HTR-8/SVneo (cell line): ENCODE measurements at regions not wholly inside any gene's neighbourhood (a gene's known extent, or its start where the extent isn't known, plus 50 kb on each side); places are given as distances from the start of the nearest gene placed in this dataset.

ENCODE experiments used
- DNase-seq: peaks from one replicate; pipeline ENCODE4 v3.0.0; 2011; ENCODE audit warnings: low spot score, mixed read lengths; ENCODE audit not compliant: insufficient read length
- FAIRE-seq: peaks from 2 replicates; lab custom pipeline; 2011; peaks lifted over from hg19 to GRCh38; lab: Jason Lieb, UNC

DNA sequence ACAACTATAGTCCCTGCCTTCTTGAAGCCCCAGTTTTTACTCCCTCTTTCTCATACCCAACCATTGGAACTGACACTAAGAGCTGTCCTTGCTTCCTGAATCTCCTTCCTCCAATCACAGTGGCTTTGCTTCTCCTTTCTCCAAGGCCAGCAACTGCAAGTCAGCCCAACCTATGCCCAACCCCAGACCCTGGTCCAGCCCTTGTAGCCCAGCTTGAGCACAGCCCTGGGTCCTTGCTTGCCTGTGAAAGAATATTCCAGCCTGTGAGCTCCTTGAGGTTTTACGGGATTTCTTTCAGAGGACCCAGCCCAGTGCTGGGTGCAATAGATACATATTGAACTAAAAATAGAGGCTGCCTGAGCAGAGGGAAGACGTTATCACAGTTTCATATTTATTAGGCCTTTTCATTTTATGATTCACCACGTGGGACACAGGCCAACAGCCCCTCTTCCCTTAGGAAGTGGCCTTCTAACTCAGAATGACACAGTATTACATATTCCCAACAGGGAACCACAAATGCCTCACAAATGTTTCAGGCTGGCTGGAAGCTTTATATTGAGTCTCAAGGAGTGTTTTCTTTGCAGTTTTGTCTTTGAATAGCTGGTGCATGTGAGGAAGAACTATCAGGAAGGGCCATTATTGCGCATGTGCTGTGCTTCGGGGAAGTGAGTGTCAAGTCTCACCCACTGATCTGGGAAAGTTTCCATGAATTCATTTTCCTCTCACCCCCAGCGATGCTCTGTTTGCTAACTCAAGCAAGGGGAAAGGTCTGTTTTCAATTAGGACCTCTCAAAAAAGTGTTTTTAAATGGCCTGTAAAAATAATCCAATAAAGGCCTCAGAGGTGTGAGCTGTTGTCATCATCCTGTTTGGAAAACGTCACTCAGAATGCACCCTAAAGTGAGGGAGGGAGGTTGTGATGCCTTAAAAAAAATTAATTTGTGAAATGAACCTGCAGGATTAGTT is 92.3 kb upstream of the NFIA start:
- FAIRE-seq (no peak), DNase-seq (no peak)

DNA sequence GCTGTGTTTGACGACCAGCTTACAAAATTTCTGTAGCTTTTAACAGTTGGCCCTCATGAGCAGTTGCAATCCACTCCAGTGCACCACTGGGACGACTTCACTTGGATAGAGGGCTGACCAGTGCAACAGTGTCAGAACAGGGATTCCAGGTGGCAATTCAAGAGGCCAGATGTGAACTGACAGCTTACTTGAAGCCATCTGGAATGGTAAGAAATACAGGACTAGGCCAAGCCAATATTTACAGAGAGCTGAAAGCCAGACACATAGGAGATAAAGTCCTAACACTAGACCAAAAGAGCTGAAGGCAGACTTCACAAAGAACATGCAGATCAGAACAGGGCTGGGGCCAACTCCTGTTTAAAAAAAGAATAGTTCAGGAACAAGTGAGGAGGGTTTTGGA is 93.5 kb upstream of the NFIA start:
- no peak for DNase-seq
- FAIRE-seq, result no peak

DNA sequence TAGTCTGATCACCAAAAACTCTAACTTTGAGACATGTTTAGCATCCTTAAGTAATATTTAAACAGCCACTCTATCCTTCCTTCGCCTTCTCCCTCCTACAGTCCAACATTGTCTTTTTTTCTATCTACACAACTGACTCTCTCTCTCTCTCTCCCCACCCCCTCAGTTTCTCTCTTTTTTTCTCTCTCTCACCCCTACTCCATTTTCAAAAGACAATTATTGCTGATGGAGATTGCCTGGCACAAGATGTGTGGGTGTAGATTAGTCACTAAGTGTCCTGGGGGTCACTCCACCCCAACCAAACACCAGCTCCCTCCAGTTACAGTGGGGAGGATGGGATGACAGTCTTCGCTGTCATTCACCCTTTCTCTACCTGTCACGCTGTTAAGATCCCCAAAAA is 94.5 kb upstream of the NFIA start:
- no peak for FAIRE-seq

DNA sequence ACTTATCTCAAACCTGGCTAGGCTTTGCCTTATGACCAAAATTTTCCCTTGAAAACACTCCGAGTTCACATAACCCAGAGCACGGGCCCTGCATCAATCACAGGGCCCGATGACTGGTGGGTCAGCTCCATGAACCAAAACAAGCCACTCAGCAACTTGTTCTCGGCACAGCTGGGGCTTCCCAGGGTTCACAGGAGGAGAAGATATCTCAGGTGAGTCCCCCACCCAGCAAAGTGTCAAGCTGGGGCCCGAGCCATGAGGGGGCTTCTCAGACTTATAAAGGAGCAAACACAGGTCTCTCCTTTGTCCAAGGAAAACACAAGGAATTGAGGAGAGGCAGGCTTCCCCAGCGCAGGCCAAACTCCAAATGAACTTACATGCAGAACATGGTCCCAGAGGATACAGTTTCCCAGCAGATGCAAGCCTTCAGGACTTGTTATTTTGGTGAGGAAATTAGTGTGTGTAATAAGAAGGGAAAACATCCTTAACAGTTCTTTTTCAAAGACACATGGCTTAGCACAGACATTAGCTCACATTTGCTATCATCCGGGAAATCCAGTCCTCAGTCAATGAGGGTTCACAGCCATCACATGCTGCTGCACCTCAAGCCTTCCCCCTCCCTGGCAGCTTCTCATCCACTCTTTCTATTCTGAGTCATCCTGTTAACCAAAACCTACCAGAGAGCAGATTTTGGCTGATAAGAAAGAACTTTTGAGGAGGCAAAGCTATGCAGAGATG is 98.1 kb upstream of the NFIA start:
- FAIRE-seq, result no peak

More for the DNA sequence above, 94.5 kb upstream of the NFIA start:
- DNase-seq, result no peak

DNA sequence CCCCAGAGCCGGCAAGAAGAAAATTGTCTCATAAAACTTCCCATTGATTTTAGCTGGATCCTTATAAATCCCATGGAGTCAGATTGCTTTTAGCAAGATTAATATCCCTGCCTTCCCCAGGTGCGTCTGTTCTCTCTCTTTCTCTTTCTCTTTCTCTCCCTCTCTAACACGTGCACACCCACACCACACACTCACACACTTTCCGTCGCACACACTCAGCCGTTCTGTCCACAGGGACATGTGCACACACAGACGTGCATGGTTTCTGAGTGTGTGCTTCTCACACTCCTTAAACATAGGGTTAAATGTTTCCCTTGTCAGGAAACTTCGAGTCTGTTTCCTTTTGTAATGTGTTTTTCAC is 98.7 kb upstream of the NFIA start:
- DNase-seq (no peak), FAIRE-seq (no peak)

More for the DNA sequence above, 98.1 kb upstream of the NFIA start:
- no peak for DNase-seq

DNA sequence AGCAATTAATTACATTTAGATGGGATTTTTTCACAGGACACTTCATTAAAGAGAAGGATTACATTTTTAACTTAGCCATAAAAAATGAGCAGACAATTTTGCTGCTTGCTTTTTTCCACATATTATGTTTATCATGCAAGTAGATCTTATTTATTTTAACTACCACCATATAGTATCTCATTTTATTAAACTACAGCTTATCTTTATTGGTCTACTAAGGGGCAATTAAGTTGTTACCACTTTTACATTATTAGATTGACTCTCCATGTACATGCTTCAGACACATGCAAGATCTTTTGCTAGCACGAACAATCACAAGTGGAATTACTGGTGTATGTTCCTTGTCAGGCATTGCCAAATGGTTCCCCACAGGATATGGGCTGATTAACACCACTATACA is 99.8 kb upstream of the NFIA start:
- FAIRE-seq (no peak), DNase-seq (no peak)

DNA sequence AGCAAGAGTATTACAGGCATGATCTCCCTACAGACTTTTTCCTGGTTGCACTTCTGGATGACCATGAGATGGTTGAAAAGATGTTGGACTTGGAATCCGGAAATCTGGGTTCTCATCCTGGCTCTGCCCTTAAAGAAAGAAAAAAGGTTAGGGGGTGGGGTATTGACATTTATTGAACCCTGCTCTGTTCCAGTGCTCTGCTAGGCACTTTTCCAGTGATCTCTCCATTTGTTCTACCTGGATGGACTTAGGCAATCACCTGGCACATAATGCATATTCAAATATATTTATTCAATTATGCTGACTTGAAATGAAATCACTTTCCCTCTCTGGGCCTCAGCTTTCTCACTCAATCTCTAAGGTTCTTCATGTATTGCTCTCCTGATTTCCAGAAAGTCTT is 101.0 kb upstream of the NFIA start:
- no peak for FAIRE-seq
- no peak for DNase-seq

DNA sequence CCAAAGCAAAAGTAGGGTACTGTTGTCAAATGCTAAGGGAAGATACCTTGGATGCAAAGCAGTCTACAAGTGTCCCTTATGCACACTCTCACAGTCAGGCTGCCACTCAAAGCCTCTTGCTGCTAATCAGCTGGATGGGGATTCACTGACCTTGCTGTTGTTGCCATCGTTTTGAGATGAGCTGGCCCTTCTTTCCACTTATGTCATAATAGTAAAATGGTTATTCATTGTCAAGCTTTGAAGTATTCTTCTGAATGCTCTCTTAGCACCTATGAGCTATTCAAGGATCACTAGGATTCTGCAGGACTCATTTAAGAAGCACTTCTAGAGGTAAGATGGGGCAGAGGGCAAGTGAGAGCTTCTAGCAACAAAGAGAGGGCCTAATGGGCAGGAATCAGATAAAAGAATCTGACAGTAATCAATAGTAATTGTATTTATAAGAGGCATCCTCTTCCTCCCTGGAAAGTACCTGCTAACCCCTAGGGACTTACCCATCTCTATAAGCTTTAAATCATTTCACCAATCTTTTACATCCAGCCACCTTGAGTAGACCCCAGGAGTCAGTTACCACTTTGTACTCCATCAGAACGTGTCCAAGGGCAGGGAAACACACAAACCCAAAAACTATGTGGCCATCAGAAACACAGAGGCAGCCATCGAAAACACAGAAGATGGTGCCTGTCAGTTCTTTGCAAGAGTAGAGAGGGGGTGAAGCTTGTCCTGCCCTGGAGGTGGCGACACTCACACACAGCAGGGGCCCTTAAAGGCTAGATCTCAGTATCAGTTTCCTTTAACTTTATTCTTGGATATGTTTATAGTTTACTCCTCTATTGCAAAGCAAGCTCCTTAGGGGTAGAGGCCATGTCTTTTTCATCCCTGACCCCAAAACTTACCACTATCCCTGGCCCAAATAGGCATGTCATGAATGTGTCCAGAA is 103.7 kb upstream of the NFIA start:
- DNase-seq (no peak), FAIRE-seq (no peak)

DNA sequence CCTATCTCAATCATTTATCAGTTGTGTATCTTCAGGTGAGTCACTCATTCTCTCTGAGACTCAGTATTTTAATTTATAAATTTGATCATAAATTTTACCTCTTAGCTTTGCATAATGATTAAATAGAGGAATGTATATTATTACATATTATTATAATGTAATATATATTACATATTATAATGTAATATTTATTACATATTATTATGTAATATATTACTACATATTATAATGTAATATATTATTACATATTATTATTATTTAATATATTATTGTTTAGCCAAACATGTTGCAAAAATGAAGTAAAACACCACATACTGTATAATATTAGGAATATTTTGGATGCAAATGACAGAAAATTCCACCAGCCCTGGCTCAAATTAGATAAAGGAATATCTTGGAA is 104.7 kb upstream of the NFIA start:
- DNase-seq, result no peak
- FAIRE-seq, result no peak

DNA sequence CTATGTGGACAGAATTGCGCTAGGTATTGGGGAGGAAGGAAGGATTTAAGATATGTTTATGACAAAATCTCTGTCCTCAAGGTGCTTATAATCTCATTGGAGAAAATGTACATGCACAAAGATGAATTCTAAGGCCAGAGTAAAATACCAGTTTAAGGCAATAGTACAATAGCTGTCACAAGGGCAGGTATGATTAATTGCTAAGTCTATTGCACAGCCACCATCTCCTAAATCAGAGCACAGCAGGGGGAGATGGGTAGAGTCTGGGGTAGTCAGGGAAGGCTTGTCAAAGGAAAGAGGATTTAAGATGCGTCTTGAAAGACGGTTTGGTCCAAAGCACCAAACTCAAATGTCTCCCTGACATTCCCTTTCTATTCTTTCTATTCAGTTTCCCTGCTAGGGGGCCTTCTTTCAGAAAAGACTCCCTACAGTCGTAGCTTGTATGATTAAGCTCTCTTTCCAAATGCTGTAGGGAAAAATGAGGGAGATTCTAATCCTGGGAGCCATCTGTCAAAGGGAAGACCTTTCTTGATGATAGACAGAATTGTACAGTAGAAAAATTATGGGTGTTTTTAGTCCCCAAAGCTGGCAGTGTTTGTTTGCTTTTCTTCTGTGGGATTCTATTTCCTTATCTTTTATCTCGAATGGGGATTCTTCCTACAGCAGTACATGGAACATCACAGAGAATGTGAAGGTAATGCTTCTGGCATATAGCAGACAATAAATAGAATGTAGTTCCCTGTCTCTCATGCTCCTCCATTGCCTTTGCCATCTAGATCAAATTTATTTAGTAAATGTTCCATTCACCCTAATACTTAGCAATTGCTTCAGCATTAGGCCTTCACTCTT is 107.6 kb upstream of the NFIA start:
- DNase-seq (no peak), FAIRE-seq (no peak)

DNA sequence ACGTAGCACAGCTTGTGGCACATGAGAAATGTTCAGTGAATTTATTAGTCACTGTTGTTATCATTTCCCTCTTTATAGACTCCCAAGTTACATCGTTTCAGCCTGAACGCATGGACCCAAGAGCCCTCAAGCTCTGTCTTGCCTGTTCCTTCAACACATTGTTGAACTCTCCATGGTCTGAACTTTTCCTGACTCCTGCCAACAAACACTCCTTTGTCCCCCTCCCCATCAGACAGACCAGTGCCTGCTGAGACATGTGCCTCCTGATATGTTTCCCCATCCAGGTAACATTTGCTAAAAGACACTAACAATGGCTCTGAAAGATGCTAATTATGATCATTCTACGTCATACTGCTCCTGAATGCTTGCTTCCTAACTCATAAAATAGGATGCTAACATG is 108.7 kb upstream of the NFIA start:
- FAIRE-seq (no peak), DNase-seq (no peak)

DNA sequence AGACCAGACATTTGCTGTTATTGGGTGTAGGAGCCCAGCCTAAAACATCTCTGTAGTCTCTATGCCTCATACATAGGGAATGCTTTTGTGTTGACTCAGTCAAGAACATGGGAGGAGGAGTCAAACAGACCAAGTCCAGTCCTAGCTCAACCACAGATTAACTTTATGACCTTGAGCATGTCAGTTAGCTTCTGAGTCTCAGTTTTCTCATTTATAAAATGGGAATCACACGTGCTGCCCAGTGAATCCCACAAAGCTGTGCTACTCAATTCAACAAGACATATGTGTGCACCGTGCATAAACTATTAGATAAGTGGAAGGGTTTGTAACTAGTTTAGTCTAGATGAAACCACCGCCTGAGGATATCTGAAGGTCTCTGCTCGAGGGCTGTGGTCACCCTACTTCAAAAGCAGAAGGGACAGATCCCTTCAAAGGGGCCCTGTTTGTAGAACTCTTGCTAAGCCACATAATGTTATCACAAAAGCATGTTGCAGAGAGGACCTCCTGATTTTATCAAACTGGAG is 109.5 kb upstream of the NFIA start:
- DNase-seq (no peak), FAIRE-seq (no peak)

DNA sequence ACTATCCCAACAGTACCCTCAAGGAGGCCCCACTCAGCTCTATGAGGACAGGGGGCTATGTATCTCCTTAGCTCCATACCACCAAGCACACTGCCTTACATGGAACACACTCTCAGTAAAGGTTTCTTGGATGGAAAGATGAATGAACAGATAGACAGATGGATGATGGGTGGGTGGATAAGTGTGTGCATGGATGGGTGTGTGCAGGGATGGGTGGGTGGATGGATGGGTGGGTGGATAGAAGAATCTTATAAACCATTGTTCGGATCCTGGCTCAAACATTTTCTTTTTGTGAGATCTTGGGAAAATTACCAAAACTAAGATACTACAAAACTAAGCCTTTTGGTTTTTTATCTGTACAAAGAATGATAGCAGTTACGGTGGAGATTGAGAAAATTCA is 111.0 kb upstream of the NFIA start:
- FAIRE-seq (no peak), DNase-seq (no peak)

DNA sequence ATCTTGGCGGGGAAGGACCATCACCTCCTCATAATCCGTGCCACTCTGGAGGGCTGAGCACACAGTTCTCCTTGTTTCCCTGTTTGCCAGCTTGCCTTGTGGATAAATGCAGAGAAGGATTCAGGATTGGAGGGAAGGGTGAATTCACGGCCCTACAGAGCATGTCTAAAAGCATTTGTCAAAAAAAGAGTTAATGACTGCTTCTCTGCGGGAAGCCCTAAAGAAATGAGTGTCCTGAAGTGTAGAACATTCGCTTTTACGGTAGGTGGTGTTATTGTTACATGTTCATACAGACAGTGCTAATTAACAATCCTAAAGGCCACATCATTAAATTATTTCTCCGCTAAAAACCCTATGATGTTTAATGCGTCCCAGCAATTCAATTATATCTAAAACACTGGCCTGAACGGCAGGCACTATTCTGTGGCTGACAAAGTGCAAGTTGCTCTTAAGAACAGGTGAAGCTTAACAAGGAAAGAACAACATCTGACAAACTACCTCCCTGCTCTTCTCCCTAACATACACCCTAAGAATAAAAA is 112.3 kb upstream of the NFIA start:
- DNase-seq (no peak), FAIRE-seq (no peak)

DNA sequence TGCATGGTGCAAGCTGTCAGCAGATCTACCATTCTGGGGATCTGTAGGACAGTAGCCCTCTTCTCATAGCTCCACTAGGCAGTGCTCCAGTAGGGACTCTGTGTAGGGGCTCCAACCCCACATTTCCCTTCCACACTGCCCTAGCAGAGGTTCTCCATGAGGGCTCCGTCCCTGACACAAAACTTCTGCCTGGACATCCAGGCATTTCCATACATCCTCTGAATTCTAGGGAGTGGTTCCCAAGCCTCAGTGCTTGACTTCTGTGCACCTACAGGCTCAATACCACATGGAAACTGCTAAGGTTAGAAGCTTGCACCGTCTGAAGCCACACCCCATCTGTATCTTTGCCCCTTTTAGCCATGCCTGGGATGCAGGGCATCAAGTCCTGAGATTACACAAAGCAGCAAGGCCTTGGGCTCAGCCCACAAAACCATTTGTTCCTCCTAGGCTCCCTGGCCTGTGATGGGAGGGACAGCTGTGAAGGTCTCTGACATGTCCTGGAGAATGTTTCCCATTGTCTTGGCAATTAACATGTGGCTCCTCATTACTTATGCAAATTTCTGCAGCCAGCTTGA is 117.0 kb upstream of the NFIA start:
- FAIRE-seq, result no peak

DNA sequence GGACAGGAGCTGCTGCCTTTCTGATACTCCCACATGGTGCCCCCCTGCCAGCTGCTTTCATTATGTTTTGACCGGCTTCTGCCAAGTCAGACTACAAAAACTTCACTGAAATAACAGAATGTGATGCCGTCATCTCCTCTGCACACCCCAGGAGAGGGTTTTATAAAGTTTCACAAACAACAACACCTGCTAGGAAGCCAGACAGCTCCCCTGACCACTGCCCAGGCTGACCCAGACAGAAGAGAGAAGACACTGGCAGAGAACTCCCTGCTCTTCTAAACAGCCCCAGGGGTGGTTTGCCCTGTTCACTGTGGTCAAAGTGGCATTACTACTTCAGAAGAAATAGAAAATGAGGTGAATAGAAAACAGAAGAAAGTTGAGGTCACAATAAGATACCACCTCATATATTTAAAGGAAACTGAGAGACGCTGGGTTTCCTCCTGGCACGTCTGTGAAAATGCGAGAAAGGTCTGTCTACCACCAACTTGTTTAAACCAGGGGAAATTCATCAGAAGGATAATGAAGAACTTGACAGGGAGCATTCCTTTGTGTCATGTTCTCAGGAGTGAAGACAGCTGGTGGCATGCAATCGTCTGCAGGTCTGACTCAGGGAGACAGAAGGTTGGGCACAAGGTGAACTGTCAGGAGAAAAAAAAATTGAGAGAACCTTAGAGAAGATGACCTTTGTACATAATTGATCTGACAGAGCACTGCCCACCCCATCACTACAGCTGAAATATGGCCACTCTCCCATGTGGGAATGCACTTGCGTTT is 119.0 kb upstream of the NFIA start:
- no peak for FAIRE-seq

More for the DNA sequence above, 117.0 kb upstream of the NFIA start:
- DNase-seq, result no peak

DNA sequence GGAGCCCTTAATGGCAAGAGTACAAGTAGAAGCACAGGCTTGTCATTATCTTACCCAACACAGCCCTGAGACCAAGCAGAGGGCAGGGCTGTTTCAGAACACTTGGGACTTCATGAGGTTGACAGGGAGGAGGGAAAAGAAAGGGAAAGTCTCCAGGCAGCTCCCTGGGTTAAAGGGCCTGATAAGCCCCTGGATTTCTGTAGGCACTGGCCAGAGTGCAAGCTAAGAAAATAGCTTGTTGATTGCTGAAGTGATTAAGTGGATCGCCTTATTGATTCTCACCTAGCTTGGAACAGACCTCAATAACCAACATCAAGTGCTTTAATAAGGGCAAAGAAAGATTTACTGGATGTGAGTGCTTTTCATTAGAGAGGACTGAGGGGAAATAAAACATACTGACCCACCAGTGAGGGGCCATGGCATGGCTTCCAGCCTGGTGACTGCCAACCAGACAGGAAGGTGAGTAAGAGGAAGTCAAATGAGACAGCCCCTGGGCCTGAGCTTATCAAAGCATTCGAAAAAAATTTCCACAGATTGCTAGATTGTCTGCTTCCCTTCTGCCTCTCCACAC is 121.4 kb upstream of the NFIA start:
- FAIRE-seq (no peak), DNase-seq (no peak)

More for the DNA sequence above, 119.0 kb upstream of the NFIA start:
- DNase-seq, result no peak

DNA sequence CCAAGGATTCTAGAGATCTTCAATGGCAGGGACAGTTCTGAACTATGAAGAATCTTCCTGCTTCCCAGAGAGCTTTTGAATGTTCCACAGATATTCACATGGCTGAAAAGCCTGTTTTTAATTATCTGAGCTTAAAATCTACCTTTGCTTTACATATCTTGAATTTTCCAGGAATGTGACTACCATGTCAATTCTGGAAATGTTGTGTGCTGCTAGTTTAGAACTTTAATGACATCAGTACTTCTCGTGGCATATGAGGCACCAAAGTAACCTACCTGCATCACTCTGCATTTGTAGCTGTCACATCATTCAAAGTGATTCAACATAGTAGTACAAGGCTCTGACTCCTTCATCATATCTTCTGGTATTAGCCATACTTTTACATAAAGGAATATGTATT is 122.7 kb upstream of the NFIA start:
- FAIRE-seq, result no peak
- DNase-seq, result no peak
